NCI-H1436 (cell line): ENCODE measurements at regions not wholly inside any gene's neighbourhood (a gene's known extent, or its start where the extent isn't known, plus 50 kb on each side); places are given as distances from the start of the nearest gene placed in this dataset.
"Not testable (repeated sequence)": the region's sequence is repeated elsewhere in the genome, so short reads cannot be mapped to it uniquely, and the experiment has no call there.

Experiments used
- DNase-seq: peaks from one replicate; lab custom pipeline; 2025; lab: John Stamatoyannopoulos, UW

GRCh38 chrX:115911967-115912366 is 258.6 kb upstream of the AGTR2 start:
- DNase-seq = no peak

GRCh38 chrX:115912372-115912897 is 258.1 kb upstream of the AGTR2 start:
- no peak for DNase-seq

- DNase-seq = no peak
Measured at GRCh38 chrX:115913575-115913974, 257.0 kb upstream of the AGTR2 start.

- DNase-seq = not testable (repeated sequence)
Measured at GRCh38 chrX:115915625-115916024, 254.9 kb upstream of the AGTR2 start.

- DNase-seq = no peak
Measured at GRCh38 chrX:115929480-115929879, 241.1 kb upstream of the AGTR2 start.

GRCh38 chrX:115936008-115936407 is 234.5 kb upstream of the AGTR2 start:
- DNase-seq = no peak

GRCh38 chrX:115939070-115939469 is 231.5 kb upstream of the AGTR2 start:
- DNase-seq = no peak

- no peak for DNase-seq
Measured at GRCh38 chrX:115939636-115940160, 230.8 kb upstream of the AGTR2 start.

GRCh38 chrX:115940348-115940747 is 230.2 kb upstream of the AGTR2 start:
- no peak for DNase-seq

GRCh38 chrX:115940888-115941332 is 229.6 kb upstream of the AGTR2 start:
- peak; percentile 67 for DNase-seq

GRCh38 chrX:115941388-115941787 is 229.2 kb upstream of the AGTR2 start:
- no peak for DNase-seq

GRCh38 chrX:115946059-115946458 is 224.5 kb upstream of the AGTR2 start:
- no peak for DNase-seq

- no peak for DNase-seq
Measured at GRCh38 chrX:115948018-115948923, 222.3 kb upstream of the AGTR2 start.

- no peak for DNase-seq
Measured at GRCh38 chrX:115949900-115950822, 220.4 kb upstream of the AGTR2 start.

GRCh38 chrX:115952417-115953092 is 218.0 kb upstream of the AGTR2 start:
- no peak for DNase-seq

- DNase-seq = peak; percentile 8
Measured at GRCh38 chrX:115957862-115958490, 212.6 kb upstream of the AGTR2 start.

- DNase-seq = no peak
Measured at GRCh38 chrX:115958687-115959359, 211.7 kb upstream of the AGTR2 start.

GRCh38 chrX:115960440-115961084 is 210.0 kb upstream of the AGTR2 start:
- no peak for DNase-seq

- no peak for DNase-seq
Measured at GRCh38 chrX:115966920-115967319, 203.6 kb upstream of the AGTR2 start.
